ENCODE measurements at regions not wholly inside any gene's neighbourhood (a gene's known extent, or its start where the extent isn't known, plus 50 kb on each side); places are given as distances from the start of the nearest gene placed in this dataset.
A peak's percentile ranks its signal among the peaks of the same experiment; 100 is the strongest.

- Histone ChIP-seq H3K36me3 (no peaks in the 10 kb centered on the region), H3K4me3 (no peak overlapping the region), H3K9me3 (no peaks in the 10 kb centered on the region), H3K4me1 (no peaks in the 10 kb centered on the region), H3K27ac (no peak overlapping the region), H3K27me3 (no peaks in the 10 kb centered on the region)
- peak in 1 of 2 donors; percentile 8 for DNase-seq
- no peak for ATAC-seq (ENCODE audit: low FRiP score in 2 of 2)
- 78 to 91% methylated on average over 4 to 11 of the region's 11 CpGs for WGBS, 2 donors
- TF ChIP-seq POLR2AphosphoS5 (IDR thresholded peaks at IDR 0.05) (no peak), POLR2A (IDR thresholded peaks at IDR 0.05) (no peak), CTCF (IDR thresholded peaks at IDR 0.05) (no peak), EP300 (IDR thresholded peaks at IDR 0.05) (no peak)
Measured at GRCh38 chr7:155992538-155992937, 180.3 kb upstream of the SHH start.

GRCh38 chr7:155992107-155992506, 179.8 kb upstream of the SHH start:
- H3K4me3 ChIP-seq: no peak overlapping the region
- no peak overlapping the region for H3K27ac ChIP-seq
- no peaks in the 10 kb centered on the region for H3K36me3 ChIP-seq
- no peaks in the 10 kb centered on the region for H3K9me3 ChIP-seq
- DNase-seq: no peak
- ATAC-seq (ENCODE audit: low FRiP score in 2 of 2): no peak
- TF ChIP-seq POLR2A (IDR thresholded peaks at IDR 0.05) (no peak), EP300 (IDR thresholded peaks at IDR 0.05) (no peak), CTCF (IDR thresholded peaks at IDR 0.05) (no peak), POLR2AphosphoS5 (IDR thresholded peaks at IDR 0.05) (no peak)
- no peaks in the 10 kb centered on the region for H3K4me1 ChIP-seq
- no peaks in the 10 kb centered on the region for H3K27me3 ChIP-seq
- 80 to 88% methylated on average over 2 to 5 of the region's 5 CpGs for WGBS, 2 donors

GRCh38 chr7:155991470-155991869, 179.2 kb upstream of the SHH start:
- H3K4me1 ChIP-seq: no peaks in the 10 kb centered on the region
- H3K4me3 ChIP-seq: no peak overlapping the region
- no peak for ATAC-seq (ENCODE audit: low FRiP score in 2 of 2)
- H3K9me3 ChIP-seq: no peaks in the 10 kb centered on the region
- TF ChIP-seq POLR2A (IDR thresholded peaks at IDR 0.05) (no peak), EP300 (IDR thresholded peaks at IDR 0.05) (no peak)
- no peak overlapping the region for H3K27ac ChIP-seq
- WGBS, 2 donors: 72 to 78% methylated on average over 5 of the region's 5 CpGs
- no peaks in the 10 kb centered on the region for H3K27me3 ChIP-seq
- H3K36me3 ChIP-seq: no peaks in the 10 kb centered on the region
- peak in 1 of 2 donors; percentile 14 for DNase-seq

GRCh38 chr7:155988416-155988815, 176.2 kb upstream of the SHH start:
- no peak for TF ChIP-seq POLR2AphosphoS5 (IDR thresholded peaks at IDR 0.05)
- no peak for TF ChIP-seq CTCF (IDR thresholded peaks at IDR 0.05)
- no peak for TF ChIP-seq EP300 (IDR thresholded peaks at IDR 0.05)
- TF ChIP-seq POLR2A (IDR thresholded peaks at IDR 0.05): no peak
- H3K27ac ChIP-seq: no peak overlapping the region
- DNase-seq: peak in 1 of 2 donors; percentile 10
- H3K4me3 ChIP-seq: no peak overlapping the region
- H3K36me3 ChIP-seq: no peaks in the 10 kb centered on the region
- H3K4me1 ChIP-seq: no peaks in the 10 kb centered on the region
- WGBS, 2 donors: 76 to 90% methylated on average over 5 to 6 of the region's 6 CpGs
- no peaks in the 10 kb centered on the region for H3K27me3 ChIP-seq
- ATAC-seq (ENCODE audit: low FRiP score in 2 of 2): no peak
- no peaks in the 10 kb centered on the region for H3K9me3 ChIP-seq

GRCh38 chr7:155987681-155988235, 175.5 kb upstream of the SHH start:
- DNase-seq (peak in 1 of 2 donors; percentile 2), ATAC-seq (ENCODE audit: low FRiP score in 2 of 2) (no peak)
- no peaks in the 10 kb centered on the region for H3K9me3 ChIP-seq
- no peaks in the 10 kb centered on the region for H3K27me3 ChIP-seq
- TF ChIP-seq POLR2A (IDR thresholded peaks at IDR 0.05) (no peak), CTCF (IDR thresholded peaks at IDR 0.05) (no peak), EP300 (IDR thresholded peaks at IDR 0.05) (no peak), POLR2AphosphoS5 (IDR thresholded peaks at IDR 0.05) (no peak)
- no peaks in the 10 kb centered on the region for H3K4me1 ChIP-seq
- H3K36me3 ChIP-seq: no peaks in the 10 kb centered on the region
- WGBS, 2 donors: 67 to 80% methylated on average over 2 to 5 of the region's 5 CpGs
- no peak overlapping the region for H3K4me3 ChIP-seq
- H3K27ac ChIP-seq: no peak overlapping the region

Data from upper lobe of left lung (tissue), 6 donors.